Type B pancreatic cell (in vitro differentiated cells): ENCODE measurements at regions not wholly inside any gene's neighbourhood (a gene's known extent, or its start where the extent isn't known, plus 50 kb on each side); places are given as distances from the start of the nearest gene placed in this dataset.

Experiments used
- DNase-seq: peaks from one replicate; pipeline ENCODE4 v3.0.0; 2021; ENCODE audit warnings: mixed read lengths; ENCODE audit not compliant: unreplicated experiment; ENCODE audit errors: extremely low spot score
- H3K27ac Mint-ChIP-seq: 2 replicates; pipeline ENCODE4 v1.8.0; 2021; ENCODE audit warnings: mild to moderate bottlenecking, mixed read lengths
- H3K27me3 Mint-ChIP-seq: 2 replicates; pipeline ENCODE4 v1.8.0; 2021; ENCODE audit warnings: mixed read lengths
- H3K36me3 Mint-ChIP-seq: 2 replicates; pipeline ENCODE4 v1.8.0; 2021; ENCODE audit warnings: mixed read lengths
- H3K4me1 Mint-ChIP-seq: one replicate; pipeline ENCODE4 v1.8.0; 2021; ENCODE audit warnings: mixed read lengths; ENCODE audit not compliant: unreplicated experiment
- H3K4me3 Mint-ChIP-seq: 2 replicates; pipeline ENCODE4 v1.8.0; 2021; ENCODE audit warnings: mild to moderate bottlenecking, mixed read lengths
- H3K9me3 Mint-ChIP-seq: 2 replicates; pipeline ENCODE4 v1.8.0; 2021; ENCODE audit warnings: mixed read lengths
- TF ChIP-seq, protein P1 (sequence below): fragments of 200-600 bp; sonication (generic); conservative IDR thresholded peaks from 2 replicates; pipeline ENCODE4 v1.5.0; 2021; ENCODE audit warnings: antibody characterized with exemption, mild to moderate bottlenecking

DNA sequence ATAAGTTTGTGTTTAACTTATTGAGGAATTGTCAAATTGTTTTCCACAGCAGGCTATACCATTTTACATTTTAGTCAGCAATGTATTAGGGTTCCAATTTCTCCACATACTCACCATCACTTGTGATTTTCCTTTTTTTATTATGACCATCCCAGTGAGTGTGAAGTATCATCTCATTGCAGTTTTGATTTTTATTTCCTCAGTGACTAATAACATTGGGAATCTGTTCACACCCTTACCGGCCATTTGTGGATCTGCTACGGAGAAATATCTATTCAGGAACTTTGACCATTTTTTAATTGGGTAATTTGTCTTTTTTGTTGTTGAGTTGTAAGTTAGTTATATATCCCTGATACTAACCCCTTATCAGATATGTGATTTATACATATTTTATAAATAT is 54.8 kb upstream of the LMCD1 start:
- Mint-ChIP-seq H3K4me3 (no peak overlapping the region), H3K4me1 (peaks cover 25% of the 10 kb centered on the region), H3K27ac (no peak overlapping the region), H3K9me3 (peaks cover 5% of the 10 kb centered on the region), H3K36me3 (no peaks in the 10 kb centered on the region), H3K27me3 (no peaks in the 10 kb centered on the region)
- DNase-seq: no peak
- TF ChIP-seq, protein P1, sequence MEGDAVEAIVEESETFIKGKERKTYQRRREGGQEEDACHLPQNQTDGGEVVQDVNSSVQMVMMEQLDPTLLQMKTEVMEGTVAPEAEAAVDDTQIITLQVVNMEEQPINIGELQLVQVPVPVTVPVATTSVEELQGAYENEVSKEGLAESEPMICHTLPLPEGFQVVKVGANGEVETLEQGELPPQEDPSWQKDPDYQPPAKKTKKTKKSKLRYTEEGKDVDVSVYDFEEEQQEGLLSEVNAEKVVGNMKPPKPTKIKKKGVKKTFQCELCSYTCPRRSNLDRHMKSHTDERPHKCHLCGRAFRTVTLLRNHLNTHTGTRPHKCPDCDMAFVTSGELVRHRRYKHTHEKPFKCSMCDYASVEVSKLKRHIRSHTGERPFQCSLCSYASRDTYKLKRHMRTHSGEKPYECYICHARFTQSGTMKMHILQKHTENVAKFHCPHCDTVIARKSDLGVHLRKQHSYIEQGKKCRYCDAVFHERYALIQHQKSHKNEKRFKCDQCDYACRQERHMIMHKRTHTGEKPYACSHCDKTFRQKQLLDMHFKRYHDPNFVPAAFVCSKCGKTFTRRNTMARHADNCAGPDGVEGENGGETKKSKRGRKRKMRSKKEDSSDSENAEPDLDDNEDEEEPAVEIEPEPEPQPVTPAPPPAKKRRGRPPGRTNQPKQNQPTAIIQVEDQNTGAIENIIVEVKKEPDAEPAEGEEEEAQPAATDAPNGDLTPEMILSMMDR: no peak

DNA sequence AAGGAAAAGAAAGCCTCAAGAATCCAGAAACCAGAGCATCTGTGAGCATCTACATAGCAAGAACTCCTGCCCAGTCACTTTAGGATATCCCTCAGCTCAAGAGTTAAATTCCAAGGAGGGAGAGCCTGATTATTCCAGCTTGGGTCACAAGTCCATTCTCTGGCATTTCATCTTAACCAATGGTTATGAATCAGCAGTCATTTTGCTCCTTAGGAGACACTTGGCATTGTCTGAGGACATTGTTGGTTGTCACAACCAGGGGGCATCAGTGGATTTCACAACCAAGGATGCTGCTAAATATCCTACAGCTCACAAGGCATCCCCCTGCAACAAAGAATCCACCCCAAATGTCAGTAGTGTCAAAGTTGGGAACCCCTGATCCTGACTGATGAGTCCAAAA is 51.0 kb upstream of the LMCD1 start:
- Mint-ChIP-seq H3K27me3 (peaks cover 5% of the 10 kb centered on the region), H3K27ac (no peak overlapping the region), H3K36me3 (no peaks in the 10 kb centered on the region), H3K4me1 (peaks cover 21% of the 10 kb centered on the region), H3K4me3 (no peak overlapping the region), H3K9me3 (peaks cover 5% of the 10 kb centered on the region)
- TF ChIP-seq, protein P1: no peak
- no peak for DNase-seq

DNA sequence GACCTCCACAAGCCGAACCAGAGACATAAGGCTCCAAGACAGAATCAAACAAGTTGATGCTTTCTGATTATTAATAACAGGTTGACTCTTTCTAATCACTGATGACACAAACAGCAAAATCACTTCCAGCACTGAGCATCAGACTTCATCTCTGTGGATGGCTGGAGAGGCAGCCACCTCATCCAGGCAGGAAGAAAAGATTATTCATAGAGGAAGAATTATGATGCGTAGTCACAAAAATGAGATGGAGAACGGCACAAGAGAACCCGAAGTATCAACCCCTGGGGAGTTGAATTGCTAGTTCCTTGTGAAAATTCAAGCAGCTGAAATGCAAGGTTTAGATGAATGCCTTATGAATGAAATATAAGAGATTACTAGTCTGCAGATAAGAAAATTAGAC is 49.9 kb upstream of the LMCD1 start:
- no peak overlapping the region for H3K27ac Mint-ChIP-seq

More for the DNA sequence above, 49.9 kb upstream of the LMCD1 start:
- Mint-ChIP-seq H3K4me3 (no peak overlapping the region), H3K27me3 (peaks cover 5% of the 10 kb centered on the region), H3K36me3 (no peaks in the 10 kb centered on the region), H3K4me1 (peaks cover 19% of the 10 kb centered on the region), H3K9me3 (peaks cover 6% of the 10 kb centered on the region)
- TF ChIP-seq, protein P1: no peak
- DNase-seq: no peak
